ENCODE measurements at regions not wholly inside any gene's neighbourhood (a gene's known extent, or its start where the extent isn't known, plus 50 kb on each side); places are given as distances from the start of the nearest gene placed in this dataset.
A peak's percentile ranks its signal among the peaks of the same experiment; 100 is the strongest.

DNA sequence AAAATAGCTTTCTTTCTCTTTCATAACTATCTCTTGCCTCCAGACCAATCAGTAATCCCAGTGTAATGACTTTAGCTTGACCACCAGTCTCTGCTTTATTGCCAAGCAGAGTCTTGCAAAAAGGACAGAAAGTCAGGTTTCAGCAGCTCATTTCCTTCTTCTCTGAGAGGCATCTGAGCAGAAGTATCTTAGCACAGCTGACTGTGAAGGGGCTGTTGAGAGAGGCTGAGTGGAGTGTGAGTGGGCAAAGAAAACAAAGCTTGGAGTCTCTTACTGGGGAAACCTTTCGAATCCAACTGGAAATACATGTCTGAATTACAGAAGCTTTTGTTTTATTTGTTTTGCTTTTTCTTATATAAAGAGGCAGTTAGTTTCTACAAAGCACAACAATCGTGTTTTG, 170.3 kb upstream of the IGFBP7 start:
- Histone ChIP-seq H2AFZ (ENCODE audit: insufficient read depth, low read length, poor library complexity) (no peak overlapping the region), H3K14ac (ENCODE audit: low read length) (no peak overlapping the region), H3K27me3 (ENCODE audit: insufficient read depth, low read length) (no peaks in the 10 kb centered on the region), H2BK120ac (ENCODE audit: insufficient read depth, low read length, poor library complexity) (no peak overlapping the region), H3K18ac (ENCODE audit: low read length) (no peak overlapping the region), H3K4me3 (ENCODE audit: low read depth, low read length) (no peak overlapping the region), H3K79me2 (ENCODE audit: control insufficient read depth, insufficient read depth, low read length, poor library complexity) (no peaks in the 10 kb centered on the region), H3K79me1 (ENCODE audit: low read length) (no peaks in the 10 kb centered on the region), H3K27ac (ENCODE audit: low read depth, low read length) (no peak overlapping the region), H3K9me3 (ENCODE audit: insufficient read depth, low read depth, low read length) (no peaks in the 10 kb centered on the region), H3K9ac (ENCODE audit: low read length) (no peak overlapping the region), H2BK5ac (ENCODE audit: low read depth, low read length, poor library complexity) (no peak overlapping the region), H3K4ac (ENCODE audit: low read depth, low read length) (no peak overlapping the region), H2AK5ac (ENCODE audit: low read length) (no peak overlapping the region), H4K91ac (ENCODE audit: low read depth, low read length) (no peak overlapping the region), H3K36me3 (ENCODE audit: control insufficient read depth in 1 of 2, insufficient read depth in 2 of 2, low read length in 2 of 2) (no peaks in the 10 kb centered on the region), H4K12ac (ENCODE audit: low read depth, low read length) (no peak overlapping the region), H3K4me1 (ENCODE audit: control insufficient read depth in 1 of 2, insufficient read depth in 2 of 2, low read length in 2 of 2) (peaks cover 2 to 5% of the 10 kb centered on the region in 2 experiments), H2BK12ac (ENCODE audit: low read length) (no peak overlapping the region), H4K8ac (ENCODE audit: low read depth, low read length) (no peak overlapping the region), H3K4me2 (ENCODE audit: low read length) (no peak overlapping the region), H3K23ac (ENCODE audit: low read length) (no peak overlapping the region)
- no CpG with 5 or more reads among the region's 2 CpGs for WGBS (ENCODE audit: extremely low coverage, insufficient coverage, insufficient read length)
- no peak for DNase-seq

DNA sequence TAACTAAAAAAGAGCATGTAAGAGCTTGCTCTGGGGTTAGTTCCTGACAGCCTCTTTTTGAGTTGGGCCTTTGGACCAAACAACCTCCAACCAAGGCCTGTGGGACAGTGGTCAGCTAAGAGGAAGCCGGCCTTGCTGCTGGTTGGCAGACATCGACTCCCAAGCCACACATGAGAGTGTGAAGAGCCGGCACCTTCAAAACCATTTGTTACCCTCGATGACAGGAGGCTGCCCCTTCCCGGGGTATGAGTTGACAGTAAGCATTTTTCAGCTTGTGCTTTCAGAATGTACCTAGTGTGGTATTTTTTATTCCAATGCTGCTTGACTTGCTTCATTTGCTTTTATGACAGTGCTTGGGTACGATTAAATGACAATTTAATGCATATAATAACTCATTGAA, 168.6 kb upstream of the IGFBP7 start:
- Histone ChIP-seq H4K91ac (ENCODE audit: low read depth, low read length) (no peak overlapping the region), H3K23ac (ENCODE audit: low read length) (no peak overlapping the region), H3K4me3 (ENCODE audit: low read depth, low read length) (no peak overlapping the region), H3K36me3 (ENCODE audit: control insufficient read depth in 1 of 2, insufficient read depth in 2 of 2, low read length in 2 of 2) (no peaks in the 10 kb centered on the region), H3K79me2 (ENCODE audit: control insufficient read depth, insufficient read depth, low read length, poor library complexity) (no peaks in the 10 kb centered on the region), H2AFZ (ENCODE audit: insufficient read depth, low read length, poor library complexity) (no peak overlapping the region), H4K8ac (ENCODE audit: low read depth, low read length) (no peak overlapping the region), H2BK5ac (ENCODE audit: low read depth, low read length, poor library complexity) (no peak overlapping the region), H4K12ac (ENCODE audit: low read depth, low read length) (no peak overlapping the region), H3K79me1 (ENCODE audit: low read length) (no peaks in the 10 kb centered on the region), H3K9ac (ENCODE audit: low read length) (no peak overlapping the region), H3K14ac (ENCODE audit: low read length) (no peak overlapping the region), H3K18ac (ENCODE audit: low read length) (no peak overlapping the region), H3K27me3 (ENCODE audit: insufficient read depth, low read length) (no peaks in the 10 kb centered on the region), H3K4me2 (ENCODE audit: low read length) (no peak overlapping the region), H3K4me1 (ENCODE audit: control insufficient read depth in 1 of 2, insufficient read depth in 2 of 2, low read length in 2 of 2) (peaks cover 2 to 5% of the 10 kb centered on the region in 2 experiments), H2BK12ac (ENCODE audit: low read length) (no peak overlapping the region), H3K27ac (ENCODE audit: low read depth, low read length) (no peak overlapping the region), H3K9me3 (ENCODE audit: insufficient read depth, low read depth, low read length) (no peaks in the 10 kb centered on the region), H3K4ac (ENCODE audit: low read depth, low read length) (no peak overlapping the region), H2BK120ac (ENCODE audit: insufficient read depth, low read length, poor library complexity) (no peak overlapping the region), H2AK5ac (ENCODE audit: low read length) (no peak overlapping the region)
- no peak for DNase-seq
- no CpG with 5 or more reads among the region's 6 CpGs for WGBS (ENCODE audit: extremely low coverage, insufficient coverage, insufficient read length)

DNA sequence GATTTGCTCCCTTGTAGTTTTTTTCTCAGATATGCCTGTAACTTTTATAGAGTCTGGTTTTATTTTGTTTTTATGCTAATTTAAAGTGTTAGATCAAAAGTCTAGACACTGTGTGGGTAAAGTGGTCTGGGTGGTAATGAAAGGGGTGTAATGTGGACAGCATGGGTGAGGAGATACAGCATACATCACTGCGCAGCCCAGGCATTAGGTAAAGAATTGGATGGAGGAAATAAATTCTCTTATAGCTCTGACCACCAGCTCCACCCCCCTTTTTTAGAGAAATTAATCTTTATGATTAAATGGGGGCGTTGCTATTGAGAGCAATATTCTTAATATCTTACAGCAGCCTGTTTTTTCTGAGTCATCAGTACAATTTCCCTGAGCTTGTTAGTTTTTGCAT, 163.9 kb upstream of the IGFBP7 start:
- Histone ChIP-seq H4K8ac (ENCODE audit: low read depth, low read length) (no peak overlapping the region), H4K12ac (ENCODE audit: low read depth, low read length) (no peak overlapping the region), H2AK5ac (ENCODE audit: low read length) (no peak overlapping the region), H3K9me3 (ENCODE audit: insufficient read depth, low read depth, low read length) (no peaks in the 10 kb centered on the region), H3K4ac (ENCODE audit: low read depth, low read length) (no peak overlapping the region), H3K14ac (ENCODE audit: low read length) (no peak overlapping the region), H3K4me1 (ENCODE audit: control insufficient read depth in 1 of 2, insufficient read depth in 2 of 2, low read length in 2 of 2) (no peaks in the 10 kb centered on the region), H3K4me3 (ENCODE audit: low read depth, low read length) (no peak overlapping the region), H3K4me2 (ENCODE audit: low read length) (no peak overlapping the region), H2BK12ac (ENCODE audit: low read length) (no peak overlapping the region), H3K79me2 (ENCODE audit: control insufficient read depth, insufficient read depth, low read length, poor library complexity) (no peaks in the 10 kb centered on the region), H3K79me1 (ENCODE audit: low read length) (no peaks in the 10 kb centered on the region), H3K36me3 (ENCODE audit: control insufficient read depth in 1 of 2, insufficient read depth in 2 of 2, low read length in 2 of 2) (no peaks in the 10 kb centered on the region), H3K9ac (ENCODE audit: low read length) (no peak overlapping the region), H2BK5ac (ENCODE audit: low read depth, low read length, poor library complexity) (no peak overlapping the region), H3K27ac (ENCODE audit: low read depth, low read length) (no peak overlapping the region), H3K18ac (ENCODE audit: low read length) (no peak overlapping the region), H4K91ac (ENCODE audit: low read depth, low read length) (no peak overlapping the region), H2AFZ (ENCODE audit: insufficient read depth, low read length, poor library complexity) (no peak overlapping the region), H2BK120ac (ENCODE audit: insufficient read depth, low read length, poor library complexity) (no peak overlapping the region), H3K23ac (ENCODE audit: low read length) (no peak overlapping the region), H3K27me3 (ENCODE audit: insufficient read depth, low read length) (no peaks in the 10 kb centered on the region)
- WGBS (ENCODE audit: extremely low coverage, insufficient coverage, insufficient read length) = no CpG with 5 or more reads among the region's 2 CpGs
- DNase-seq = no peak

DNA sequence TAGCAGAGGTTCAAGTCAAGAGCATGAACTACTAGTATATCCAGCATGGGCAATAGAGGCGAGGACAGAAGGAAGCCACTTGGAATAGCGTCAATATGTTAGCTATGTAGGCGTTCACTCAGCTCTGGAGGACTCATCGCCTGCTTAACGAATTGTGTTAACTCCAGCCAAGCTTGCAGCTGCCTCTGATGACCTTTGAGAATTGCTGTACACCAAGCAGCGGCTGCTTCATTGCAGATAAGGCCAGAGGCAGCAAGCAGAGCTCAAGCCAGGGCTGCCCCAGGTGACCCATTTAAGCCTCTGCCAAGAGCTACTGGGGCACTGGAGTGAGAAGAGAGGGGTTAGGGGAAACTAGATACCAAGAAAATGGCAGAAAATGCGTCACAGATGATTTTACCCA, 160.2 kb upstream of the IGFBP7 start:
- Histone ChIP-seq H3K27ac (ENCODE audit: low read depth, low read length) (no peak overlapping the region), H4K91ac (ENCODE audit: low read depth, low read length) (no peak overlapping the region), H2AK5ac (ENCODE audit: low read length) (no peak overlapping the region)

More for the DNA sequence above, 160.2 kb upstream of the IGFBP7 start:
- no peak overlapping the region for H3K4me2 ChIP-seq (ENCODE audit: low read length)
- no peak overlapping the region for H3K18ac ChIP-seq (ENCODE audit: low read length)
- no peaks in the 10 kb centered on the region for H3K4me1 ChIP-seq (ENCODE audit: control insufficient read depth in 1 of 2, insufficient read depth in 2 of 2, low read length in 2 of 2)
- no peak overlapping the region for H2BK120ac ChIP-seq (ENCODE audit: insufficient read depth, low read length, poor library complexity)
- no peak overlapping the region for H4K12ac ChIP-seq (ENCODE audit: low read depth, low read length)
- no peaks in the 10 kb centered on the region for H3K9me3 ChIP-seq (ENCODE audit: insufficient read depth, low read depth, low read length)
- H2AFZ ChIP-seq (ENCODE audit: insufficient read depth, low read length, poor library complexity) = no peak overlapping the region
- H2BK12ac ChIP-seq (ENCODE audit: low read length) = no peak overlapping the region
- no peaks in the 10 kb centered on the region for H3K79me2 ChIP-seq (ENCODE audit: control insufficient read depth, insufficient read depth, low read length, poor library complexity)
- no peak overlapping the region for H4K8ac ChIP-seq (ENCODE audit: low read depth, low read length)
- peak; percentile 66 to 75 for DNase-seq
- H3K4me3 ChIP-seq (ENCODE audit: low read depth, low read length) = no peak overlapping the region
- H3K27me3 ChIP-seq (ENCODE audit: insufficient read depth, low read length) = no peaks in the 10 kb centered on the region
- WGBS (ENCODE audit: extremely low coverage, insufficient coverage, insufficient read length) = no CpG with 5 or more reads among the region's 7 CpGs
- no peak overlapping the region for H3K4ac ChIP-seq (ENCODE audit: low read depth, low read length)
- H3K9ac ChIP-seq (ENCODE audit: low read length) = no peak overlapping the region
- no peak overlapping the region for H3K14ac ChIP-seq (ENCODE audit: low read length)
- no peaks in the 10 kb centered on the region for H3K79me1 ChIP-seq (ENCODE audit: low read length)
- no peak overlapping the region for H2BK5ac ChIP-seq (ENCODE audit: low read depth, low read length, poor library complexity)
- H3K36me3 ChIP-seq (ENCODE audit: control insufficient read depth in 1 of 2, insufficient read depth in 2 of 2, low read length in 2 of 2) = no peaks in the 10 kb centered on the region
- H3K23ac ChIP-seq (ENCODE audit: low read length) = no peak overlapping the region

Data from trophoblast cell (in vitro differentiated cells and primary cell).